ENCODE measurements at regions not wholly inside any gene's neighbourhood (a gene's known extent, or its start where the extent isn't known, plus 50 kb on each side); places are given as distances from the start of the nearest gene placed in this dataset.

DNA sequence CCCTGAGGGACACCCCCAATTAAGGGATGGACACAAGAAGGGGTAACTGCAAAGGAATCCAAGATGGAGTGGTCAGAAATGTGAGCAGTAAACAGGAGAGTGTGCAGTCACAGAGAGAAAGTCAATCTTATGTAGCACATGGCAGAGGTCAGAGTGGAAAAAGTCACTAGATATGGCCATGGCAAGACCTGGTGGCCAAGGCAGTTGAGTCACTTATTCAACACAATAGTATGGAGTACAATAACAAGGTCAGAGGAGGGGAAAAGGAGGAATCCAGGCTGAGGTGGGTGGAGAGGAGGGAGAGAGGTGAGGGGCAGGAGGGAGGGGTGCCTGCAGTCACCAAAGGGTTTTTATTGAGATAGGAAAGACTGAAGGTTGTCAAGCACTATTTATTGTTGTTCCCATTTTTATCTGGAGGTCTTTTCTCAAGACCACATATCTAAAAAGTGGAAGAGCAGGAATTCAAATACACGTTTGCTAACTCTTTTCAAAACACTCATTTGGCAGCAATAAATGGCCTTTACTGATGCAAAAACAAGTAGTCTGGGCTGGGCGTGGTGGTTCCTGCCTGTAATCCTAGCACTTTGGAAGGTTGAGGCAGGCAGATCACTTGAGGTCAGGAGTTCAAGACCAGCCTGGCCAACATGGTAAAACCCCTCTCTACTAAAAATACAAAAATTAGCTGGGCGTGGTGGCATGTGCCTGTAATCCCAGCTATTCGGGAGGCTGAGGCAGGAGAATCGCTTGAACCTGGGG, 53.3 kb upstream of the ARHGEF3 start:
- intact Hi-C loops (cut with DNase I) = no loop called here
- FAIRE-seq (no peak), DNase-seq (no peak), ATAC-seq (no peak)
- no peaks in the 10 kb centered on the region for H3K36me3 ChIP-seq
- 74 to 83% methylated on average over 5 of the region's 5 CpGs for WGBS, 2 donors
- H3K4me1 ChIP-seq = no peaks in the 10 kb centered on the region
- H3K27me3 ChIP-seq = no peaks in the 10 kb centered on the region
- H3K9me3 ChIP-seq = no peaks in the 10 kb centered on the region
- TF ChIP-seq, protein P1, sequence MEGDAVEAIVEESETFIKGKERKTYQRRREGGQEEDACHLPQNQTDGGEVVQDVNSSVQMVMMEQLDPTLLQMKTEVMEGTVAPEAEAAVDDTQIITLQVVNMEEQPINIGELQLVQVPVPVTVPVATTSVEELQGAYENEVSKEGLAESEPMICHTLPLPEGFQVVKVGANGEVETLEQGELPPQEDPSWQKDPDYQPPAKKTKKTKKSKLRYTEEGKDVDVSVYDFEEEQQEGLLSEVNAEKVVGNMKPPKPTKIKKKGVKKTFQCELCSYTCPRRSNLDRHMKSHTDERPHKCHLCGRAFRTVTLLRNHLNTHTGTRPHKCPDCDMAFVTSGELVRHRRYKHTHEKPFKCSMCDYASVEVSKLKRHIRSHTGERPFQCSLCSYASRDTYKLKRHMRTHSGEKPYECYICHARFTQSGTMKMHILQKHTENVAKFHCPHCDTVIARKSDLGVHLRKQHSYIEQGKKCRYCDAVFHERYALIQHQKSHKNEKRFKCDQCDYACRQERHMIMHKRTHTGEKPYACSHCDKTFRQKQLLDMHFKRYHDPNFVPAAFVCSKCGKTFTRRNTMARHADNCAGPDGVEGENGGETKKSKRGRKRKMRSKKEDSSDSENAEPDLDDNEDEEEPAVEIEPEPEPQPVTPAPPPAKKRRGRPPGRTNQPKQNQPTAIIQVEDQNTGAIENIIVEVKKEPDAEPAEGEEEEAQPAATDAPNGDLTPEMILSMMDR (IDR thresholded peaks at IDR 0.05) = no peak
- H3K4me3 ChIP-seq = no peak overlapping the region
- H3K27ac ChIP-seq = no peak overlapping the region

GRCh38 chr3:56851966-56852884, 50.5 kb upstream of the ARHGEF3 start:
- WGBS, 2 donors = 86 to 92% methylated on average over 9 of the region's 9 CpGs
- no peak for DNase-seq
- TF ChIP-seq, protein P1 (IDR thresholded peaks at IDR 0.05) = no peak
- intact Hi-C loops (cut with DNase I) = no loop called here
- H3K27ac ChIP-seq = no peak overlapping the region
- FAIRE-seq = no peak
- no peak overlapping the region for H3K4me3 ChIP-seq
- no peaks in the 10 kb centered on the region for H3K4me1 ChIP-seq
- no peak for ATAC-seq
- H3K36me3 ChIP-seq = no peaks in the 10 kb centered on the region
- no peaks in the 10 kb centered on the region for H3K27me3 ChIP-seq
- no peaks in the 10 kb centered on the region for H3K9me3 ChIP-seq
